ENCODE measurements at regions not wholly inside any gene's neighbourhood (a gene's known extent, or its start where the extent isn't known, plus 50 kb on each side); places are given as distances from the start of the nearest gene placed in this dataset.

GRCh38 chr4:32219306-32220075 lies 1499.3 kb downstream of the PCDH7 start:
- Histone ChIP-seq H3K4me3 (ENCODE audit: low read length in 2 of 2) (no peak overlapping the region), H3K4me1 (ENCODE audit: insufficient read depth, low read length) (no peaks in the 10 kb centered on the region), H3K9me3 (ENCODE audit: control insufficient read depth in 1 of 2, low read length in 2 of 2) (no peaks in the 10 kb centered on the region), H3K36me3 (ENCODE audit: insufficient read depth, low read length) (no peaks in the 10 kb centered on the region), H3K27me3 (ENCODE audit: insufficient read depth, low read length) (no peaks in the 10 kb centered on the region), H3K27ac (ENCODE audit: low read depth, low read length) (no peak overlapping the region)
- H3K9me3 Mint-ChIP-seq, result peaks cover 0 to 27% (median 8%) of the 10 kb centered on the region in 8 donors
- H3K4me3 Mint-ChIP-seq, result no peak overlapping the region
- no peaks in the 10 kb centered on the region for H3K36me3 Mint-ChIP-seq
- H3K27ac Mint-ChIP-seq, result no peak overlapping the region
- ChIA-PET POLR2A (ENCODE audit: partially characterized antibody) (no interaction called here), CTCF (ENCODE audit: partially characterized antibody) (no interaction called here)
- DNase-seq, result no peak
- no peaks in the 10 kb centered on the region for H3K27me3 Mint-ChIP-seq
- intact Hi-C loops (cut with micrococcal nuclease), result no loop called here
- H3K4me1 Mint-ChIP-seq, result no peaks in the 10 kb centered on the region

- Mint-ChIP-seq H3K27me3 (no peaks in the 10 kb centered on the region), H3K4me3 (no peak overlapping the region), H3K4me1 (no peaks in the 10 kb centered on the region), H3K27ac (no peak overlapping the region), H3K9me3 (peaks cover 0 to 25% (median 6%) of the 10 kb centered on the region in 8 donors), H3K36me3 (no peaks in the 10 kb centered on the region)
- ChIA-PET POLR2A (ENCODE audit: partially characterized antibody) (no interaction called here), CTCF (ENCODE audit: partially characterized antibody) (no interaction called here)
- Histone ChIP-seq H3K27ac (ENCODE audit: low read depth, low read length) (no peak overlapping the region), H3K4me1 (ENCODE audit: insufficient read depth, low read length) (no peaks in the 10 kb centered on the region), H3K36me3 (ENCODE audit: insufficient read depth, low read length) (no peaks in the 10 kb centered on the region), H3K9me3 (ENCODE audit: control insufficient read depth in 1 of 2, low read length in 2 of 2) (no peaks in the 10 kb centered on the region), H3K4me3 (ENCODE audit: low read length in 2 of 2) (no peak overlapping the region), H3K27me3 (ENCODE audit: insufficient read depth, low read length) (no peaks in the 10 kb centered on the region)
- DNase-seq, result no peak
- intact Hi-C loops (cut with micrococcal nuclease), result no loop called here
These were observed 1506.0 kb downstream of the PCDH7 start for GRCh38 chr4:32226204-32226603.

- Histone ChIP-seq H3K27me3 (ENCODE audit: insufficient read depth, low read length) (no peaks in the 10 kb centered on the region), H3K27ac (ENCODE audit: low read depth, low read length) (no peak overlapping the region), H3K36me3 (ENCODE audit: insufficient read depth, low read length) (no peaks in the 10 kb centered on the region), H3K9me3 (ENCODE audit: control insufficient read depth in 1 of 2, low read length in 2 of 2) (no peaks in the 10 kb centered on the region), H3K4me3 (ENCODE audit: low read length in 2 of 2) (no peak overlapping the region), H3K4me1 (ENCODE audit: insufficient read depth, low read length) (no peaks in the 10 kb centered on the region)
- Mint-ChIP-seq H3K4me1 (no peaks in the 10 kb centered on the region), H3K27me3 (no peaks in the 10 kb centered on the region), H3K27ac (no peak overlapping the region), H3K4me3 (no peak overlapping the region), H3K9me3 (peaks cover 0 to 22% (median 6%) of the 10 kb centered on the region in 8 donors), H3K36me3 (no peaks in the 10 kb centered on the region)
- POLR2A ChIA-PET (ENCODE audit: partially characterized antibody), result no interaction called here
- no peak for DNase-seq
- intact Hi-C loops (cut with micrococcal nuclease), result no loop called here
- CTCF ChIA-PET (ENCODE audit: partially characterized antibody), result no interaction called here
These were observed 1506.6 kb downstream of the PCDH7 start for GRCh38 chr4:32226733-32227132.

GRCh38 chr4:32243926-32244325 lies 1523.8 kb downstream of the PCDH7 start:
- H3K27ac ChIP-seq (ENCODE audit: low read depth, low read length), result no peak overlapping the region
- no peak overlapping the region for H3K4me3 Mint-ChIP-seq
- H3K27me3 Mint-ChIP-seq, result no peaks in the 10 kb centered on the region
- no peak overlapping the region for H3K27ac Mint-ChIP-seq
- no peak overlapping the region for H3K4me3 ChIP-seq (ENCODE audit: low read length in 2 of 2)
- ChIA-PET POLR2A (ENCODE audit: partially characterized antibody) (no interaction called here), CTCF (ENCODE audit: partially characterized antibody) (no interaction called here)
- H3K9me3 ChIP-seq (ENCODE audit: control insufficient read depth in 1 of 2, low read length in 2 of 2), result no peaks in the 10 kb centered on the region
- no peaks in the 10 kb centered on the region for H3K27me3 ChIP-seq (ENCODE audit: insufficient read depth, low read length)
- no peaks in the 10 kb centered on the region for H3K36me3 ChIP-seq (ENCODE audit: insufficient read depth, low read length)
- H3K9me3 Mint-ChIP-seq, result peaks cover 0 to 21% (median 5%) of the 10 kb centered on the region in 8 donors
- DNase-seq, result no peak
- intact Hi-C loops (cut with micrococcal nuclease), result no loop called here
- H3K4me1 Mint-ChIP-seq, result no peaks in the 10 kb centered on the region
- no peaks in the 10 kb centered on the region for H3K36me3 Mint-ChIP-seq
- H3K4me1 ChIP-seq (ENCODE audit: insufficient read depth, low read length), result no peaks in the 10 kb centered on the region

- Histone ChIP-seq H3K36me3 (ENCODE audit: insufficient read depth, low read length) (no peaks in the 10 kb centered on the region), H3K9me3 (ENCODE audit: control insufficient read depth in 1 of 2, low read length in 2 of 2) (no peaks in the 10 kb centered on the region), H3K4me1 (ENCODE audit: insufficient read depth, low read length) (no peaks in the 10 kb centered on the region), H3K27ac (ENCODE audit: low read depth, low read length) (no peak overlapping the region), H3K27me3 (ENCODE audit: insufficient read depth, low read length) (no peaks in the 10 kb centered on the region), H3K4me3 (ENCODE audit: low read length in 2 of 2) (no peak overlapping the region)
- no peak for DNase-seq
- Mint-ChIP-seq H3K4me1 (no peaks in the 10 kb centered on the region), H3K9me3 (peaks cover 0 to 27% (median 7%) of the 10 kb centered on the region in 8 donors), H3K27ac (no peak overlapping the region), H3K27me3 (no peaks in the 10 kb centered on the region), H3K36me3 (no peaks in the 10 kb centered on the region), H3K4me3 (no peak overlapping the region)
- POLR2A ChIA-PET (ENCODE audit: partially characterized antibody), result no interaction called here
- intact Hi-C loops (cut with micrococcal nuclease), result no loop called here
- CTCF ChIA-PET (ENCODE audit: partially characterized antibody), result no interaction called here
These were observed 1528.9 kb downstream of the PCDH7 start for GRCh38 chr4:32249040-32249439.

GRCh38 chr4:32251126-32251525 lies 1531.0 kb downstream of the PCDH7 start:
- Mint-ChIP-seq H3K4me3 (no peak overlapping the region), H3K27ac (no peak overlapping the region), H3K4me1 (no peaks in the 10 kb centered on the region), H3K9me3 (peaks cover 0 to 23% (median 5%) of the 10 kb centered on the region in 8 donors), H3K27me3 (no peaks in the 10 kb centered on the region), H3K36me3 (no peaks in the 10 kb centered on the region)
- CTCF ChIA-PET (ENCODE audit: partially characterized antibody), result no interaction called here
- Histone ChIP-seq H3K9me3 (ENCODE audit: control insufficient read depth in 1 of 2, low read length in 2 of 2) (no peaks in the 10 kb centered on the region), H3K4me3 (ENCODE audit: low read length in 2 of 2) (no peak overlapping the region), H3K27ac (ENCODE audit: low read depth, low read length) (no peak overlapping the region), H3K36me3 (ENCODE audit: insufficient read depth, low read length) (no peaks in the 10 kb centered on the region), H3K4me1 (ENCODE audit: insufficient read depth, low read length) (no peaks in the 10 kb centered on the region), H3K27me3 (ENCODE audit: insufficient read depth, low read length) (no peaks in the 10 kb centered on the region)
- intact Hi-C loops (cut with micrococcal nuclease), result no loop called here
- no peak for DNase-seq
- POLR2A ChIA-PET (ENCODE audit: partially characterized antibody), result no interaction called here

GRCh38 chr4:32251926-32252325 lies 1531.8 kb downstream of the PCDH7 start:
- intact Hi-C loops (cut with micrococcal nuclease), result no loop called here
- ChIA-PET POLR2A (ENCODE audit: partially characterized antibody) (no interaction called here), CTCF (ENCODE audit: partially characterized antibody) (no interaction called here)
- Histone ChIP-seq H3K27ac (ENCODE audit: low read depth, low read length) (no peak overlapping the region), H3K27me3 (ENCODE audit: insufficient read depth, low read length) (no peaks in the 10 kb centered on the region), H3K9me3 (ENCODE audit: control insufficient read depth in 1 of 2, low read length in 2 of 2) (no peaks in the 10 kb centered on the region), H3K36me3 (ENCODE audit: insufficient read depth, low read length) (no peaks in the 10 kb centered on the region), H3K4me3 (ENCODE audit: low read length in 2 of 2) (no peak overlapping the region), H3K4me1 (ENCODE audit: insufficient read depth, low read length) (no peaks in the 10 kb centered on the region)
- H3K4me1 Mint-ChIP-seq, result no peaks in the 10 kb centered on the region
- DNase-seq, result no peak
- H3K27me3 Mint-ChIP-seq, result no peaks in the 10 kb centered on the region
- peaks cover 0 to 22% (median 5%) of the 10 kb centered on the region in 8 donors for H3K9me3 Mint-ChIP-seq
- H3K36me3 Mint-ChIP-seq, result no peaks in the 10 kb centered on the region
- H3K4me3 Mint-ChIP-seq, result no peak overlapping the region
- no peak overlapping the region for H3K27ac Mint-ChIP-seq

GRCh38 chr4:32254216-32254615 lies 1534.0 kb downstream of the PCDH7 start:
- no peaks in the 10 kb centered on the region for H3K36me3 Mint-ChIP-seq
- ChIA-PET POLR2A (ENCODE audit: partially characterized antibody) (no interaction called here), CTCF (ENCODE audit: partially characterized antibody) (no interaction called here)
- H3K4me1 Mint-ChIP-seq, result no peaks in the 10 kb centered on the region
- H3K27ac Mint-ChIP-seq, result no peak overlapping the region
- Histone ChIP-seq H3K4me3 (ENCODE audit: low read length in 2 of 2) (no peak overlapping the region), H3K4me1 (ENCODE audit: insufficient read depth, low read length) (no peaks in the 10 kb centered on the region), H3K27me3 (ENCODE audit: insufficient read depth, low read length) (no peaks in the 10 kb centered on the region), H3K36me3 (ENCODE audit: insufficient read depth, low read length) (no peaks in the 10 kb centered on the region), H3K9me3 (ENCODE audit: control insufficient read depth in 1 of 2, low read length in 2 of 2) (no peaks in the 10 kb centered on the region), H3K27ac (ENCODE audit: low read depth, low read length) (no peak overlapping the region)
- no peak for DNase-seq
- no peak overlapping the region for H3K4me3 Mint-ChIP-seq
- peaks cover 2 to 21% (median 6%) of the 10 kb centered on the region in 8 donors for H3K9me3 Mint-ChIP-seq
- no peaks in the 10 kb centered on the region for H3K27me3 Mint-ChIP-seq
- intact Hi-C loops (cut with micrococcal nuclease), result no loop called here
